ENCODE measurements at regions not wholly inside any gene's neighbourhood (a gene's known extent, or its start where the extent isn't known, plus 50 kb on each side); places are given as distances from the start of the nearest gene placed in this dataset.
A peak's percentile ranks its signal among the peaks of the same experiment; 100 is the strongest.
"Not testable (repeated sequence)": the region's sequence is repeated elsewhere in the genome, so short reads cannot be mapped to it uniquely, and the experiment has no call there.

GRCh38 chr4:49214453-49215081 is 228.5 kb downstream of the CWH43 start:
- H3K79me1 ChIP-seq (ENCODE audit: low read length); H2AK5ac ChIP-seq (ENCODE audit: low read length); H3K9ac ChIP-seq (ENCODE audit: low read length); H3K18ac ChIP-seq (ENCODE audit: low read length); H3K4me1 ChIP-seq (ENCODE audit: control insufficient read depth in 1 of 2, insufficient read depth in 2 of 2, low read length in 2 of 2); H3K4ac ChIP-seq (ENCODE audit: low read depth, low read length); H4K8ac ChIP-seq (ENCODE audit: low read depth, low read length); H2BK120ac ChIP-seq (ENCODE audit: insufficient read depth, low read length, poor library complexity); H2BK5ac ChIP-seq (ENCODE audit: low read depth, low read length, poor library complexity); H3K27ac ChIP-seq (ENCODE audit: low read depth, low read length); H4K12ac ChIP-seq (ENCODE audit: low read depth, low read length); H3K36me3 ChIP-seq (ENCODE audit: control insufficient read depth in 1 of 2, insufficient read depth in 2 of 2, low read length in 2 of 2); H3K14ac ChIP-seq (ENCODE audit: low read length); H2AFZ ChIP-seq (ENCODE audit: insufficient read depth, low read length, poor library complexity); H3K23ac ChIP-seq (ENCODE audit: low read length); DNase-seq; H2BK12ac ChIP-seq (ENCODE audit: low read length); H3K79me2 ChIP-seq (ENCODE audit: control insufficient read depth, insufficient read depth, low read length, poor library complexity); H4K91ac ChIP-seq (ENCODE audit: low read depth, low read length); H3K4me2 ChIP-seq (ENCODE audit: low read length); H3K27me3 ChIP-seq (ENCODE audit: insufficient read depth, low read length): not testable (repeated sequence)
- WGBS (ENCODE audit: extremely low coverage, insufficient coverage, insufficient read length): no CpG with 5 or more reads among the region's 5 CpGs
- peak overlapping the region; percentile 4 for H3K4me3 ChIP-seq (ENCODE audit: low read depth, low read length)
- H3K9me3 ChIP-seq (ENCODE audit: insufficient read depth, low read depth, low read length): peaks cover 47% of the 10 kb centered on the region

GRCh38 chr4:49215082-49215479 is 229.0 kb downstream of the CWH43 start:
- not testable (repeated sequence) for H3K27ac ChIP-seq (ENCODE audit: low read depth, low read length); H3K23ac ChIP-seq (ENCODE audit: low read length); H3K4me3 ChIP-seq (ENCODE audit: low read depth, low read length); H3K79me1 ChIP-seq (ENCODE audit: low read length); H3K4ac ChIP-seq (ENCODE audit: low read depth, low read length); H2BK12ac ChIP-seq (ENCODE audit: low read length); H3K79me2 ChIP-seq (ENCODE audit: control insufficient read depth, insufficient read depth, low read length, poor library complexity); H2BK5ac ChIP-seq (ENCODE audit: low read depth, low read length, poor library complexity); H3K36me3 ChIP-seq (ENCODE audit: control insufficient read depth in 1 of 2, insufficient read depth in 2 of 2, low read length in 2 of 2); H3K14ac ChIP-seq (ENCODE audit: low read length); H3K9ac ChIP-seq (ENCODE audit: low read length); H2AK5ac ChIP-seq (ENCODE audit: low read length); H3K18ac ChIP-seq (ENCODE audit: low read length); H3K4me2 ChIP-seq (ENCODE audit: low read length); H4K8ac ChIP-seq (ENCODE audit: low read depth, low read length); H2AFZ ChIP-seq (ENCODE audit: insufficient read depth, low read length, poor library complexity); H3K27me3 ChIP-seq (ENCODE audit: insufficient read depth, low read length); DNase-seq; H2BK120ac ChIP-seq (ENCODE audit: insufficient read depth, low read length, poor library complexity); H4K91ac ChIP-seq (ENCODE audit: low read depth, low read length); H3K4me1 ChIP-seq (ENCODE audit: control insufficient read depth in 1 of 2, insufficient read depth in 2 of 2, low read length in 2 of 2); H4K12ac ChIP-seq (ENCODE audit: low read depth, low read length)
- no CpG with 5 or more reads among the region's 2 CpGs for WGBS (ENCODE audit: extremely low coverage, insufficient coverage, insufficient read length)
- peaks cover 49% of the 10 kb centered on the region for H3K9me3 ChIP-seq (ENCODE audit: insufficient read depth, low read depth, low read length)

- H3K27me3 ChIP-seq (ENCODE audit: insufficient read depth, low read length); H3K36me3 ChIP-seq (ENCODE audit: control insufficient read depth in 1 of 2, insufficient read depth in 2 of 2, low read length in 2 of 2); H3K27ac ChIP-seq (ENCODE audit: low read depth, low read length); H4K12ac ChIP-seq (ENCODE audit: low read depth, low read length); H2BK12ac ChIP-seq (ENCODE audit: low read length); H4K8ac ChIP-seq (ENCODE audit: low read depth, low read length); H3K23ac ChIP-seq (ENCODE audit: low read length); H3K18ac ChIP-seq (ENCODE audit: low read length); H4K91ac ChIP-seq (ENCODE audit: low read depth, low read length); H3K79me2 ChIP-seq (ENCODE audit: control insufficient read depth, insufficient read depth, low read length, poor library complexity); H2BK5ac ChIP-seq (ENCODE audit: low read depth, low read length, poor library complexity); H3K4me3 ChIP-seq (ENCODE audit: low read depth, low read length); H2AFZ ChIP-seq (ENCODE audit: insufficient read depth, low read length, poor library complexity); H3K79me1 ChIP-seq (ENCODE audit: low read length); H3K4ac ChIP-seq (ENCODE audit: low read depth, low read length); H3K4me1 ChIP-seq (ENCODE audit: control insufficient read depth in 1 of 2, insufficient read depth in 2 of 2, low read length in 2 of 2); DNase-seq; H3K9ac ChIP-seq (ENCODE audit: low read length); H3K14ac ChIP-seq (ENCODE audit: low read length); H2AK5ac ChIP-seq (ENCODE audit: low read length); H3K4me2 ChIP-seq (ENCODE audit: low read length); H2BK120ac ChIP-seq (ENCODE audit: insufficient read depth, low read length, poor library complexity): not testable (repeated sequence)
- H3K9me3 ChIP-seq (ENCODE audit: insufficient read depth, low read depth, low read length): peaks cover 50% of the 10 kb centered on the region
- WGBS (ENCODE audit: extremely low coverage, insufficient coverage, insufficient read length): no CpG with 5 or more reads among the region's 3 CpGs
Measured at GRCh38 chr4:49216606-49217005, 230.5 kb downstream of the CWH43 start.

GRCh38 chr4:49217492-49217891 is 231.4 kb downstream of the CWH43 start:
- H3K18ac ChIP-seq (ENCODE audit: low read length): no peak overlapping the region
- H2AK5ac ChIP-seq (ENCODE audit: low read length): no peak overlapping the region
- no peak overlapping the region for H2AFZ ChIP-seq (ENCODE audit: insufficient read depth, low read length, poor library complexity)
- no peak overlapping the region for H2BK12ac ChIP-seq (ENCODE audit: low read length)
- H3K79me2 ChIP-seq (ENCODE audit: control insufficient read depth, insufficient read depth, low read length, poor library complexity): no peaks in the 10 kb centered on the region
- H4K8ac ChIP-seq (ENCODE audit: low read depth, low read length): no peak overlapping the region
- no peak overlapping the region for H2BK5ac ChIP-seq (ENCODE audit: low read depth, low read length, poor library complexity)
- no peaks in the 10 kb centered on the region for H3K79me1 ChIP-seq (ENCODE audit: low read length)
- no peak overlapping the region for H3K9ac ChIP-seq (ENCODE audit: low read length)
- H3K36me3 ChIP-seq (ENCODE audit: control insufficient read depth in 1 of 2, insufficient read depth in 2 of 2, low read length in 2 of 2): no peaks in the 10 kb centered on the region
- no peak overlapping the region for H4K91ac ChIP-seq (ENCODE audit: low read depth, low read length)
- no peak overlapping the region for H3K4me2 ChIP-seq (ENCODE audit: low read length)
- no peaks in the 10 kb centered on the region for H3K27me3 ChIP-seq (ENCODE audit: insufficient read depth, low read length)
- H3K9me3 ChIP-seq (ENCODE audit: insufficient read depth, low read depth, low read length): peaks cover 46% of the 10 kb centered on the region
- H3K4ac ChIP-seq (ENCODE audit: low read depth, low read length): no peak overlapping the region
- no peaks in the 10 kb centered on the region for H3K4me1 ChIP-seq (ENCODE audit: control insufficient read depth in 1 of 2, insufficient read depth in 2 of 2, low read length in 2 of 2)
- DNase-seq: no peak
- H3K14ac ChIP-seq (ENCODE audit: low read length): no peak overlapping the region
- H3K27ac ChIP-seq (ENCODE audit: low read depth, low read length): no peak overlapping the region
- no peak overlapping the region for H3K4me3 ChIP-seq (ENCODE audit: low read depth, low read length)
- no peak overlapping the region for H3K23ac ChIP-seq (ENCODE audit: low read length)
- no peak overlapping the region for H2BK120ac ChIP-seq (ENCODE audit: insufficient read depth, low read length, poor library complexity)
- H4K12ac ChIP-seq (ENCODE audit: low read depth, low read length): no peak overlapping the region

Data from trophoblast cell (in vitro differentiated cells and primary cell).